MM.1S (cell line): ENCODE measurements at regions not wholly inside any gene's neighbourhood (a gene's known extent, or its start where the extent isn't known, plus 50 kb on each side); places are given as distances from the start of the nearest gene placed in this dataset.

Experiments used
- CTCF ChIP-seq: fragments of 300-600 bp; sonication (generic); IDR thresholded peaks from 2 replicates; pipeline ENCODE4 v1.5.1; 2016; ENCODE audit warnings: antibody characterized with exemption, low read length, mixed read lengths
- EZH2phosphoT487 ChIP-seq: fragments of 300-600 bp; sonication (generic); IDR thresholded peaks from 2 replicates; pipeline ENCODE4 v1.6.1; 2018; ENCODE audit warnings: antibody characterized with exemption, low read length

GRCh38 chr4:128603081-128603480, 206.4 kb upstream of the JADE1 start:
- no peak for TF ChIP-seq CTCF
- TF ChIP-seq EZH2phosphoT487, result no peak
